ENCODE measurements at regions not wholly inside any gene's neighbourhood (a gene's known extent, or its start where the extent isn't known, plus 50 kb on each side); places are given as distances from the start of the nearest gene placed in this dataset.
"Not testable (repeated sequence)": the region's sequence is repeated elsewhere in the genome, so short reads cannot be mapped to it uniquely, and the experiment has no call there.

GRCh38 chr19:29154163-29154562 is 58.8 kb downstream of the UQCRFS1 start:
- no peak for DNase-seq

DNA sequence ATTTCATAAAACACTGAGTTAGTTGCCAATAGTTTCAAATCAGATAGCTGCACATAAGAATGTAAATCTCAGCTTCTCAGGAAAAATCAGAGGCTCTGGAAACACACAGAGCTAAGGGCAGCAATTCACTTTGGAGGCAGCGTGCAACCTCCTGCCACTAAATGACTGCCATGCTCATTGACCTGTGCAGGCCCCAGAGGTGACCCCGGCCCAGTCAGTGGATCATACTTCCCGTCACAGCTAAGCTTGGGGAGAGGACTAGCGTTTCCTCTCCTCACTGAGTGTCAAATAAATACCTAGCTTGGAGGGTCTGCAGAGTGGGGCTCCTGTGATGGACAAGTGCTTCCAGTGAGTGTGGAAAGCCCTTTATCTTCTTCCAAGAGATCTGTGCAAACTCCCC is 67.2 kb downstream of the UQCRFS1 start:
- no peak for DNase-seq

DNA sequence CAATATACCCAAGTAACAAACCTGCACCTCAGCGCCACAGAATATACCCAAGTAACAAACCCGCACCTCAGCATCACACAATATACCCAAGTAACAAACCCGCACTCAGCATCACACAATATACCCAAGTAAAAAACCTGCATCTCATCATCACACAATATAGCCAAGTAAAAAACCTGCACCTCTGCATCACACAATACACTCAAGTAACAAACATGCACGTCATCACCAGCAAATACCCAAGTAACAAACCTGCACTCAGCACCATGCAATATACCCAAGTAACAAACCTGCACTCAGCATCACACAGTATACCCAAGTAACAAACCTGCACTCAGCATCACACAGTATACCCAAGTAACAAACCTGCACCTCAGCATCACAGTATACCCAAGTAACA is 69.8 kb downstream of the UQCRFS1 start:
- no peak for DNase-seq

DNA sequence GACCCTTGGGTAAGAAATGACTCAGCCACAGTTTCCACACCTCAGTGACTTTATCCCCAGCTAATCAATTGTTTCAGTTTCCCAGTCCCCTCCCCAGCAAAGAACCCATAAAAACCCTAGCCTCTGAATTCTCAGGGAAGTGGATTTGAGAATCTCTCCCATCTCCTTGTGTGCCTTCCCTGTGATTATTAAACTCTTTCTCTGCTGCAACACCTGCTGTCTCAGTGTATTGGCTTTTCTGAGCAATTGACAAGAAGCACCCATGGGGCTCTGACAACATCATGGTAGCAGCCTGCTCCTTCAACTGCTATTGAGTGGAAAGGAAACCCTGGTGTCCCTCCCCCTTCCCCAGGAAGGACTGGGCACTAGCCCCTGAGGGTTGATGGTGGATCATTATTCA is 73.7 kb downstream of the UQCRFS1 start:
- DNase-seq: no peak

DNA sequence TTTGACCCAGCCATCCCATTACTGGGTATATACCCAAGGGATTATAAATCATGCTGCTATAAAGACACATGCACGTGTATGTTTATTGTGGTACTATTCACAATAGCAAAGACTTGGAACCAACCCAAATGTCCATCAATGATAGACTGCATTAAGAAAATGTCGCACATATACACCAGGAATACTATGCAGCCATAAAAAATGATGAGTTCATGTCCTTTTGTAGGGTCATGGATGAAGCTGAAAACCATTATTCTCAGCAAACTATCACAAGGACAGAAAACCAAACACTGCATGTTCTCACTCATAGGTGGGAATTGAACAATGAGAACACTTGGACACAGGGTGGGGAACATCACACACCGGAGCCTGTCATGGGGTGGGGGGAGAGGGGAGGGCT is 74.7 kb downstream of the UQCRFS1 start:
- DNase-seq: not testable (repeated sequence)

GRCh38 chr19:29131456-29131855 is 81.5 kb downstream of the UQCRFS1 start:
- no peak for DNase-seq

- no peak for DNase-seq
Observed at GRCh38 chr19:29129148-29129547, 83.8 kb downstream of the UQCRFS1 start.

GRCh38 chr19:29128203-29128602 is 84.7 kb downstream of the UQCRFS1 start:
- DNase-seq: no peak

GRCh38 chr19:29122185-29122584 is 90.8 kb downstream of the UQCRFS1 start:
- DNase-seq: no peak

GRCh38 chr19:29121684-29122083 is 91.3 kb downstream of the UQCRFS1 start:
- no peak for DNase-seq

- no peak for DNase-seq
Observed at GRCh38 chr19:29120466-29120865, 92.5 kb downstream of the UQCRFS1 start.

DNA sequence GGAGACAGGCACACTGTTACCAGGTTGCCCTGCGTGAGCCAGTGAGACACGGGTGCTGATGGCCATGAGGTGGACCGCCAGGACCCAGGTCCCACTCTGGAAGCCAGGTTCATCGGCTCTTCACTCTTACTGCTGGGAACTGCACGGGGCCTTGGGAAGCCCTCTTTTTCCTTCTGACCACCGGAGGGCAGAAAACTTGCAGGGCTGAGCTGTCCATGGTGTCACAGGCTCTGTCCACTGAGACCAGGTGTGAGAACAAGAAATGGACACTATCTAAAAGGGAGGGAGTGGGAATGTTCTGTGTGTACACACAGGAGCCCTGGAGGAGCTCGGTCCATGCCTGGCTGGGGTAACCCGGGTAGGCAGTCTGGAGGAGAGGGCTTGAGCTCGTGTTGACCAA is 93.4 kb downstream of the UQCRFS1 start:
- DNase-seq: no peak

GRCh38 chr19:29118389-29118788 is 94.6 kb downstream of the UQCRFS1 start:
- no peak for DNase-seq

- no peak for DNase-seq
Observed at GRCh38 chr19:29117926-29118325, 95.0 kb downstream of the UQCRFS1 start.

- DNase-seq: no peak
Observed at GRCh38 chr19:29115181-29115580, 97.8 kb downstream of the UQCRFS1 start.

DNA sequence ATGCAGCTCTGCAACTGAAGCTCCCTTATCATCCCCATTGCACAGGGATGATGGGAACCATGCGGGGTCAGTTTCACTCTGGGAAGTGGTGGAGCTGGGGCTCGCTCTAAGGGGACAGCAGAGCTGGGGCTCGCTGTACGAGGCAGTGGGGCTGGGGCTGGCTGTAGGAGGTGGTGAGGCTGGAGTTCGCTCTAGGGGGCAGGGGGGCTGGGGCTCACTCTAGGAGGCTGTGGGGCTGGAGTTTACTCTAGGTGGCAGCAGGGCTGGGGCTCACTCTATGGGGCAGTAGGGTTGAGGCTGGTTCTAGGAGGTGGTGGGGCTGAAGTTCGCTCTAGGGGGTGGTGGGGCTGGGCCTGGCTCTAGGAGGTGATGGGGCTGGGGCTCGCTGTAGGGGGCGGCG is 99.1 kb downstream of the UQCRFS1 start:
- no peak for DNase-seq

- DNase-seq: no peak
Observed at GRCh38 chr19:29111576-29111975, 101.4 kb downstream of the UQCRFS1 start.

DNA sequence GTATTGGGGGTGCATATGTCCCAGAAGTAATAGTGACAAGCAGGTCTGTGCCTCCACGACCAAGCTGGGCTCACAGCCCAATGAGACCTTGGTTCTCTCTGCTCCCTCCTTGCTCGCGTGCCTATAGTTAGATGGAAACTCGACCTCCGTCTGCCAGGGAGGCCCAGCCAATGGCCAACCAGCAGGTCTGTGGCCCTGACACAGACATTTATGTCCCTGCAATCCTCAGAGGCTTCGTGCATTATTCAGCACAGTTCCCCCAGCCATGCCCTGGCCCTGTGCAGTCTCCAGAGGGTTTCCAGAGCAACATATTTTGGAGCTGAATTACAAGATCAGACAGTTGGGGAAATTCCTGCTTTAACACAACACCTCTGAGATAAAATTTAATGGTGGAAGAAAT is 105.1 kb downstream of the UQCRFS1 start:
- DNase-seq: no peak

- DNase-seq: no peak
Observed at GRCh38 chr19:29106346-29106885, 106.5 kb downstream of the UQCRFS1 start.

GRCh38 chr19:29105629-29106292 is 107.2 kb downstream of the UQCRFS1 start:
- no peak for DNase-seq

DNA sequence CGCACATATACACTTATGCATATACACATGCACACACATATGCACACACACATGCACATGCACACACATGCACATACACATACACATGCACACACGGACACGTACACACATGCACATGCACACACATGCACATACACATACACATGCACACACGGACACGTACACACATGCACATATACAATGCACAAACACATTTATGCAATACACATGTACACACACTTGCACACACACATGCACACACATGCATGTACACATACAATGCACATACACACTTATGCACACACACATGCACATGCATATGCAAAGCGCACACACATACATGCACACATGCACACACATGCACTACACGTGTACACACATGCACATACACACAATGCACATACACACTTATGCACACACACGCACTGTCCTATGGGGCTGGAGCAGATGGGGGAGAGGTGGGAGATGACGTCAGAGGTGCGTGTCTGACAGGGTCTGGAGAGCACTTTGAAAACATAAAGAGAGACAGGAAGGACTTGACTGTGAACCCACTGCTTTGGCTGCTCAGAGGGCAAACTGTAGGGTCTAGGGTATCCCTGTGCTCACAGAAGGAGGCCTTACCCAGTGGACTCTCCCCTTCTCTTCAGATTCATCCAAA is 108.2 kb downstream of the UQCRFS1 start:
- no peak for DNase-seq

GRCh38 chr19:29098863-29099481 is 114.0 kb downstream of the UQCRFS1 start:
- DNase-seq: no peak

DNA sequence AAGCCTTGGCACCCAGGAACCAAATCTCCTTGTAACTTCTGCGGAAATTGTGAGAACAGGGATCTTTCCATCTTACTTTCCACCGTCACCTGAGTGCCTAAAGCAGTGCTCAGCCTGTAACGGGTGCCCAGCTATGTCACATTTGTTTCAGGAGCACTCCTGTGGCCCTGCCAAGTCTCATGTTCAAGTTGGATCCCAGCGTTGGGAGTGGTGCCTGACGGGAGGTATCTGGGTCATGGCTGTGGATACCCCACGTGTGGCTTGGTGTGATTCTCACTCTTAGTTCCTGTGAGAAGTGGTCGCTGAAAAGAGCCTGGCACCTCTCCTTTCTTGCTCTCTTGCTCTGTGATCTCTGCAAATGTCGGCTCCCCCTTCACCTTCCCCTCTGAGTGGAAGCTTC is 114.9 kb downstream of the UQCRFS1 start:
- DNase-seq: no peak

- no peak for DNase-seq
Observed at GRCh38 chr19:29096896-29097295, 116.1 kb downstream of the UQCRFS1 start.

Measured in left hindlimb (tissue), 1 donor.